Eye (tissue), 1 donor: ENCODE measurements at regions not wholly inside any gene's neighbourhood (a gene's known extent, or its start where the extent isn't known, plus 50 kb on each side); places are given as distances from the start of the nearest gene placed in this dataset.
"Not testable (repeated sequence)": the region's sequence is repeated elsewhere in the genome, so short reads cannot be mapped to it uniquely, and the experiment has no call there.

Experiments used
- DNase-seq: peaks from one replicate; pipeline ENCODE4 v3.0.0-alpha.2; 2015

DNA sequence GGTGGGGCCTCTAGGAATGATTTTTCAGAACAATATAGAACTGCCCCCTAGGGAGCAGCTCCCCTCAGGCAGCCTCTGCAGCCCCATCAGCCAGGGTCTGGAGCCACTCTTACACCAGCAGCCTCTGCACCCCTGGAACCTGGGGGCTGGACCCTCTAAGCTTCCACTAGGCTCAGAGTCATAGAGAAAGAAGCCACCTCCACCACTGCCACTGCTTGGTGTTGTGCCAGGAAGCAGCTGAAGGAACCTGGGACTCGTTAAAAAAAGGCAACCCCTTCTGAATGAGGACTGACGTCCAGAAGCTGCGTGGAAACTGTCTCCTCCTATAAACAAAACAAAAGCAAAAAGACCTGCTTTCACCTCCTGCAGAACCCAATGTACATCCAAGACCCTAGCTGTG is 98.1 kb upstream of the HS6ST1 start:
- no peak for DNase-seq

DNA sequence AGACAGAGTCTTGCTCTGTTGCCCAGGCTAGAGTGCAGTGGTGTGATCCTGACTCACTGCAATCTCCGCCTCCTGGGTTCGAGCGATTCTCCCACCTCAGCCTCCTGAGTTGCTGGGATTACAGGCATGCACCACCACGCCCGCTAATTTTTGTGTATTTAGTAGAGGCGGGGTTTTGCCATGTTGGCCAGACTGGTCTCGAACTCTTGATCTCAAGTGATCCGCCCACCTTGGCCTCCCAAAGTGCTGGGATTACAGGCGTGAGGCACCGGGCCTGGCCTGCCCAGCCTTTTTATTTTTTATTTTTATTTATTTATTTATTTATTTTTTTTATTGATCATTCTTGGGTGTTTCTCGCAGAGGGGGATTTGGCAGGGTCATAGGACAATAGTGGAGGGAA is 98.6 kb upstream of the HS6ST1 start:
- not testable (repeated sequence) for DNase-seq

DNA sequence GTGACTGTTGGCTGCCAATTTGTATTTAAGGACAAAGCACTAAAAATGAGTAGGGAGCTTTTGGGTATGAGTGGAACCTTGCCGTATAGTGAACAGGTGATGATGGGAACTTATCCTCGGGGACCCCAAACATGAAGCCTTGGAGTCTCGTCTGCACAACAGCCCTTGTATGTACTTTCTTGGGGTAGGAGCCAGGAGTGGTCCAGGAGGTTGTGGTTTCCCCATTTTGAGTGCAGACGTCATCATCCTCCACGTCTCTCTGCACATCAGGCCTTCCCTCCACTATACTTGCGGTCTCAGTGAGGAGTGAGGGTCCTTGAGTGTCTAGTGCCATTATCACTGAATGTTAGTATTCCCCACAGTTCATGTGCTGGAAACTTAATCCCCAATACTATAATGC is 101.5 kb upstream of the HS6ST1 start:
- DNase-seq = no peak

DNA sequence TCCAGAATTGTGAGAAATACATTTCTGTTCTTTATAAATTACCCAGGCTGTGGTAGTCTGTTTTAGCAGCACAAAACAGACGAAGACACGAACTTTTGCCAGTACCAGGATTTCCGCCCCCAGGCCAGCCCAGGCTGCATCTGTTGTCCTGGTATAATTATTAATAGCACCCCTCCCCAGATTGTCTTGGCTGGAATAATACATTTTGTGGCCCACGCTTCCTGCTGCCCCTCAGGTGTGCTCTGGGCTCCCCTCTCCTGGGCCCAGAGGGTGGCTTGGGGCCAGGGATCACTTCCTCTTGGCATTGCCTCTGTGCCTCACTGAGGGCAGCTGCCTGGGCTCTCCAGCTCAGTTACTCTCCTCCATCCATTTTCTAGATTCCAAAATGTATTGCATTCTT is 102.1 kb upstream of the HS6ST1 start:
- no peak for DNase-seq

DNA sequence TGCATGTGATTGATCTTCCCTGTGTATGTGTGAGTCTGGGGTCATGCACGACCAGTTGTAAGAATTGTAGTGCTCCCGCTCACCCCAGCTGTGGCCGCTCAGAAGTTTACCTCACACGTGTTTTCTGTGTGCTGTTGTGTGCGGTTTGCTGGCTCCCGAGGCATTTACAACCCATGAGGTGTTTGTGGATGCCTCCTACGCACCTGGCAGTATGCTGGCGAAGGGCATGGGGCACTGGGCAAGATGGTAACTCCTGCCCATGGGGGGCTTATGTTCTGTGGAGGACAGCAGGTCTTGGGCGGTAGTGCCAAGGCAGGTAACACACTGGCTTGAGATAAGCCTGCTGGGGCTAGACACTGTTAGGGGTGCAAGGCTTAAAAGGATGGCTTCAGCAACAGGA is 102.6 kb upstream of the HS6ST1 start:
- no peak for DNase-seq

DNA sequence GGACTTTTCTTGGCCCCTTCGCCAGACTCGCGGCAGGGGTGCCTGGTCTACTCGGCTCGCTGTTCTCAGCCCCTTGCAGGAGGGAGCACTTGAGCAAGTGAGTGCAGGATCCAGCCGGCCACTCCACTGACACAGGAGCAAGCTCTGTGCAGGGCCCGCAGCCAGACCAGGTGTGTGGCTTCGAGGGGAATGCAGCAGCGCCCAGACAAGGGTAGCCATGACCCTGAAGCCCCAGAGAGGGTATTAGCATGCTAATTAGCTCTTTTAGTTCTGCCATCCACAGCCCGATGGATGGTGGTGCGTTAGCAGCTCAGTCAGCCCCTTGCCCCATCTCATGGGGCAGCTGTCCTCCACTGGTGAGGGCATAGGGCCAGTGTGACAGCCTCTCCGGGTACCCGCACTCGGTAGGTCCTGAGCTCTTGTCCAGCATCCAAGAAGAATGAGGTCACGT is 103.2 kb upstream of the HS6ST1 start:
- DNase-seq = no peak

DNA sequence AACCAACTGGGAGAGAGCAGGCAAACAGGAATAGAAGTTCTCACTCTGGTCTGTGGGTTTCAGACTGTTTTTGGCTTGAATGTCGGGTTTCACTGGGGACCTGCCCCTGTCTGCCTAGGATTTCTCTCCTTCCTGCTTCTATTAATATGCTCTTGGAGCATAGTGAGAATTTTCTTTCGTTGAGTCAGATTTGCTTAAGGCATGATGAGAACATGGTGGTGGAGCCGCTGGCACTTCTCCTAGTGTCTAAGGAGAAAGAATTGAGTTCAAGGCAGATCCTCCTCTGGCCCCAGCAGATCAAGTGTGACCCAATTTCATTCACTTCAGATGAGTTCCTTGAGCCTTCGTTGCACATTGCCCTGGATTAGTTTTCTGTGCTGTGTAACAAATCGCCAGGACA is 103.9 kb upstream of the HS6ST1 start:
- DNase-seq = no peak

DNA sequence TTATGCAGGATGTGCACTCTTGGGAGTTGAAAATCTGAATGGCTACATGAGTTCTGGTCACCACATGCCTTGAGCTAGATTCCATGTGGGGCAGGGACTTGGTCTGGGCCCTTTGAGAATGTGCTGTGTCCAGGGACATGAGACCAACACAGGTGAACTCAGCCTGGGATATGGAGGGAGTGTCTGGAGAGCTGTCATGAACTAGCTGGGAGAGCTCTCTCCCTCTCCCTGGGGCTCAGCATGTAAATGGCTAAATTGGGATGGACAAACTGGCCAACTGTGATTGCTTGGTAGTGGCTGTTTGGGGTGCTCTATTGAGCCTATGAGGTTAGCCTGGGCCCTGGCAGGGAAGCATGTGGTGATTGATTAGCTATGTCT is 105.1 kb upstream of the HS6ST1 start:
- no peak for DNase-seq

DNA sequence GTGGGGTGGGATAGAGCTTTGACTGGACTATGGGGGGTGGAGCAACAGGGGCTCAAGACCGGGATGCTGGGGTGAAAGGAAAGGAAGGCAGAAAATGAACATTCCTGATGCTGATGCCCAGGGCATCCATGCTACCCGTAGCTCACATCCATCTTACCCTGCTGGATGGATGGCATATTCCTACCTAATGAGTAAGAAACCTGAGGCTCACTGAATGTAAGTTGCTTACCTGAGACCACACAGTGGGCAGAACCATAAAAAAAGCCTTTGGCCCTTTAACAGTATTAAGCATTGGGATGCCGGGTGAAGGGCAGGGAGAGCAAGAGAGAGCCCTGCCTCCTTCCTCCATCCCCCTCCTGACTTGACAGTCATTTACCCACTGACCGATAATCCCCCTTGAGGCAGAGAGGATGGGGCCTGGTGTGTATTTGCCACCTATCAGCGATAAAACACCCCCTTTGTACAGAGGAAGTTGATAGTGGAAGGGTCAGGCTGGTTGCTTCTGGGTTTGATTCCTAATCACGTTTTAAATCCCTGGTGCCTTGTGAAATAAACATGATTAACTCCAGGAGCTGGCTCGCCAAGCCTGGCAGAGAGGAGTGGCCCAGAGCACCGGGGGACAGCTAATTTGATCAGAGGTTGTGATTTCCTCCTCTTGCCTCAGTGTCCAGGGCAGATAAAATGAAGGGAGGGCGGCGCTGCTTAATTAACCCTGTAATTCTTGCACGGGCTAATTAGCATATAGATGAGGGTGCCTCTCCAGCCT is 105.9 kb upstream of the HS6ST1 start:
- no peak for DNase-seq

DNA sequence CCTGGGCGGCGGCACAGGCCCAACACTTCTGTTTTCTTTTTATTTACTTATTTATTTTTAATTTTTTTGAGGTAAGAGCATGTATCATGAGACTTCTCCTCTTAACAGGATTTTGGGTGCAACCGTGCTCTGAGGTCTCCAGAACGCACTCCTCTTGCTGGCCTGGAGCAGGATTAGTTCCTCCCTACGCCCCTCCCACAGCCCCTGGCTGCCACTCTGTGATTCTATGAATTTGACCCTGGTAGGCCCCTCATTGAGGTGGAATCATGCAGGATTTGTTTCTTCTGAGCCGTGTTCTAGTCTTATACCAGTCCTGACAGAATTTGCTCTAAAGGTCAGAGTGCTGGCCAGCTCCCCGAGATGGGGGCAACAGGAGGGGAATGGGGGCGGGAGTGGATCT is 106.5 kb upstream of the HS6ST1 start:
- DNase-seq = no peak

DNA sequence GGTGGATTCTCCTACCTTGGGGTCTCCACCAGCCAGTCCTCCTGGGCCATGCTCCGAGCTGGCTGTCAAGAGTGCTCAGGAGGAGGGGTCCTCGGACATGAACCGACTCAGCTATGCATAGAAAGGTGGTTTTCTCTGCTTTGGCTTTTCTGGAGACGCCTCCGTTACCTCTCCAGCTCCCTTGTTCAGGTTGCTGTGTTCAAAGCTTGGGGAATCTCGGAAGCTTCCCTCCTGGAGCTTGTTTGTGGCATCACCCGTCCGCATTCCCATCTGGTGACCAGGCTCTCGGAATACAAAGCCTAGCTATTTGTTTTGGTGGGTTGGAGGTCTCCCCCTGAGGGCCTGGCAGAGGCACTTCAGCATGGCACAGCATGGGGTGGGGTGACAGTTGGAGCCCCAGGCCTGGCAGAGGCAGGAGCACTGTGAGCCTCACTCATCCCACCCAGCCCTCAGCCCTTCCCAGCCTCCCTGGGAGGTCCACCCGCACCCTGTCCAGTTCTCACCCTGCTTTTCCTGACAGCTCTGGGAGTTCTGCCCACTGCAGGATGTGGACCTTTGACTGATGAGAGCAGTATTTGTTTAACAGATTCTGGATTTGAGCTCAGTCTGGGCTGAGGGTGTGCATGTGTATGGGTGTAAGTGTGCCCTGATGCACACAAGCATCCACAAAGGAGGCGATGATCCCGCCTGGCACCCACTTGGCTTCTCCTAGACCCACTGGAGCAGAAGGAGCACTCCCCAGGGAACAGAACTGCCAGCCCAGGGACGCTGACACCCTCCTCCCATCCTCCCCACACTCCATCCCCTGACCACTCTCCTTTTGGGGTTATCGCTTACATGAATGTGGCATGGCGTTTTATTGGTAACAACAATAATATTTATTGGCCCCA is 107.3 kb upstream of the HS6ST1 start:
- no peak for DNase-seq

DNA sequence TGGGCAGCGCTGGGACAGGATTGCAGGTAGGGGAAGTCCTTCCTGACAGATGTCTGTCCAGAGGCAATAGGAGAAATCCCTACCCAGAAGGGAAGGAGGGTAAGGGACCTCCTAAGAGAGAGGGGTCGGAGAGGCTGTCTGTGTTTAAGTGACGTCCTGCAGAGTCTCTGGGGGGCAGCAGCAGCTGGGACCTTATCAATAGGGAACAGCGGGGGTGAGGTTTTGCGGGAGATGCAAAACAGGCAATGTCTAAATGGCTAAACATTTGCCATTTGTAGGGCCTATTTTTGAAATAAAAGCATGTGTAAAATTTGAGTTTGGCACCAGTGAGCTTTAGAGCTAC is 108.7 kb upstream of the HS6ST1 start:
- DNase-seq = no peak

DNA sequence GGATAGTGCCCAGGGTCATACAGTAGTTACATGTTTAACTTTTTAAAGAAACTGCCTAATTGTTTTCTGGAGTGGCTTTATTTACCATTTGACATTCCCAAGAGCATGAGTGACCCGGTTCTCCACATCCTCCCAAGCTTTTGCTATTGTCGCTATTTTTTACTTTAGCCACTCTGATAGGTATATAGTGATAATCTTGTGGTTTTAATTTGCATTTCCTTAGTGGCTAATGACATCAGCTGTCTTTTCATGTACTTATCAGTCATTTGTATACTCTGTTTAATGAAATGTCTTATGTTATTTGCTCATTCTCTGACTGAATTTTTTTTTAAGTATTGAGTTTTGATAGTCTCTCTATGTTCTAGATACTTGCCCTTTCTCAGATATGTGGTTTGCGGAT is 109.7 kb upstream of the HS6ST1 start:
- no peak for DNase-seq

DNA sequence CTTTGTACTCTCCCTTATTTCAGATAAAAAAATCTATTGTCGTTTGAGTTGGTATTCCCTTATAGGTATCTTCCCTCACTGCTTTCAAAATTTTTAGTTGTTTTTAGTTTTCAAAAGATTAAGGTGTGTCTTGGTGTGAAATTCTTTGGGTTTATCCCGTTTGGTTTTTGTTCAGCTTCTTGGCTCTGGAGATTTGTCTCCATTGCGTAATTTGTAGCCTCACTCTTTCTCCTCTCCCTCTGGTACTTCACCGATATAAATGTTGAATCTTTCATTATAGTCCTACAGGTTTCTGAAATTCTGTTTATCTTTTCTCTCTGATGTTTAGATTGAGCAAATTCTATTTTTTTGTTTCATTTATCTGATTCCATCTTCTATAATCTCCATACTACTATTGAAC is 113.8 kb upstream of the HS6ST1 start:
- no peak for DNase-seq

DNA sequence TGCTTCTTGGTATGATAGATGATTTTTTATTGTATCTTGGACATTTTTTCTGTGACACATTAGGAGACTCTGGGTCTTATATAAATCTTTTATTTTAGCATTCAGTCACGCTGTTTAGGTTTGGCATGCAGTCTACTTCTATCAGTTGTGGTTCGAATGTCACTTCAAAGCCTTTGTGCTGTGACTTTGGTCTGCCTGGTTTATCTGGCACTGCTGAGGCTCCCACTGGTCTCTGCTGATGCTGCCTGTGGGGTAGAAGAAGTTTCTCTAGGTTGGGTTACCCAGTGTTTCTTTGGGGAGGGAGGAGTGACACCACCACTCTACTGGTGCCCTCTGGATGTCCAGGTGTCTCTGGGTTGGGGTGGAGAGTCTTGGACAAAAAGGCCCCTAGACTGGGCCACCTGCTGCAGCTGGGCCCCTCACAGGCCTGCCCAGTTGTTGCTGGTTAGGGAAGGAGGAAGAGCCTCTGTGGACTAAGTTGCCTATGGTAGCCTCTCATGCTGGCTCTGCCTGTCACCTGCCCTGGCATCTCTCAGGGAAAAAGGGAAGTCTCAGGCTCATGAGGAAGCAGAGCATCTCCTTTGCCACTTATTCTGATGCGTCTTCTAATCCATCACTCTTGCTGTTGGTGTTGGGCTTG is 115.4 kb upstream of the HS6ST1 start:
- no peak for DNase-seq

DNA sequence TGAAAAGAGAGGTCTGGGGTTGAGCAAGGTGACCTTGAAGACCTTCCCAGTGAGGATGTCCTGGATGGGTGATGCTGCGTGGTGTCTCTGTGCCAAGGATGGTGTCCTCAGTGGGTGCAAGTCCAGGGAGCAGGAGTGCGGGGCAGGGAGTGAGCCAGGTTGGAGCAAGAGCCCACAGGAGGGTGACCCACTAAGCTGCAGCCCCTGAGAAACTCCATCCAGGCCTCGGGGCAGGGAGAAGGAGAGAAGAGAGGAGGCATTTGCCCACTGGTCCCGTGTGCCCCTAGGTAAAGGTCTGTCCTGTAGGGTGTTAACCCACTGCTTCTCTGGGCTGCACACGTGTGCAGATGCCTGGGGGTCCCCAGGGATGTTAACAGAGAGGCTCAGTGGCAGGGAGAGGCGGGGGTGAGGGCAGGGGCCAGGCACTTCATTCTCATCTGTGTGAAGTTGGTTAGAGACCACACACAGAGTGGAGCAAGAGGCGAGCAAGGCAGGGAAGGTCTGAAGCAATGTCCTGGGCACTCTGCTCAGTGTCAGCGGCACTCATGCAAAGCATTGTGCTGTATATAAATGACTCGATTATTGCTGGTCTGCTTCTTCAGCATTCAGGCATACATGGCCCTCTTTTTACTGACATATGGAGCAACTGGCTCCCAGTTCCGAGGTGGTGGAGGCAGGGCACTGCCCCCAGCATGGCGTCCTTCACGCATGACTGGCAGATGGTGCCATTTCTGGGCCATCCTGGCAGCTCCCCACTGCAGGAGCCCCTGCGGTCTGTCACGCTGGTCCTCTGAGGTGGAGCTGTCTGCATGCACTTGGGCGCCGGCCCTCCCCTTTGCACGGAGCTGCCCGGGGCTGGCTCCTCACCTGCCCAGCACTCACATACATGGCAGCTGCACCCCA is 117.2 kb upstream of the HS6ST1 start:
- peak; percentile 73 for DNase-seq

DNA sequence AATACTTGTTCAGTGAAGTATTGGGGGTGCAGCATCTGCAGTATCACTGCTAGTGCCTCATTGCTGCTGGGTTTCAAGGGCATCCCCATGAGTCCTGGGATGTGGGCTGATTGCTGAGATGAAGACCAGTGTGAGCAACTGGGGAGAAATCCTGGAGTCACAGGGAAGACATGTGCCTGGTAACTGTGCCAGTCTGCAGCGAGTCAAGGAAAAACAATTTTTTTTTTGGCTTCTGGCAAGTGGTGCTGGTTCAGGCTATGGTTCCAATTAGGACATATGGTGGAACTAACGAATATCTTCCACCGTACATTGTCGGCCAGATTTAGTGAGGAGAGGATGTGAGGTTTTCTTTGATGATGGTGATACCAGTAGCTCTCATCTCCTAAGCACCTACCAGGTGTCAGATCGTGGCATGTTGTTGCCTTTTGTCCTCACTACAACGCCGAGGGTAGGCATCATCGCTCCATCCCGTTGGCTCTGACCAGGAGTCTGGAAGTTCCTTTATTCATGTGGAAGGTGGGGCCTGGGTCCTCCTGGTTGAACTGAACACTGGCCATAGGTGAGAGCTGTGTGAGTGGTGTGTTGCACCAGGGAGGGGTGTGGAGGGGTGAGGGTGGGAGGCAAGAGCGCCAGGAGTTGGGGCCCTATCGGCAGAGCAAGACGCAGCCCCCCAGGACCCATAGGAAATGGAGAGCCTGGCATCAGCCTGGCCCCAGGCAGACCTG is 118.0 kb upstream of the HS6ST1 start:
- DNase-seq = no peak

DNA sequence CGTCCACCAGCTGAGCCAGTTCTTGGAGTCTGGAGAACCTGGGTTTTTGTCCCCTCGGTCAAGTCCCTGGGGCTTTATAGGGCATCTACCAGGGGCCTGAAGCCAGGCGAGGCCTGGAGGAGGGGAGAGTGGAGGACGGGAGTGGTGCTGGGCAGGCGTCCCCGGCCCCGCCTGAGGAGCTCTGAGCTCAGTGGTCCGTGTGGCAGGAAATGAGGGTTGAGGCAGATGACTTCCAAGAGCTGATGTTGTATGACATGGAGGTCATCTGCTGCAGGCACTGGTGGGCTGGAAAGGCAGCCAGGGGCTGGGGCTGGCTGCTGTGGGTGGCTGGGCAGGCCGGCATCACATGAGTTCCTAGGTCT is 118.5 kb upstream of the HS6ST1 start:
- DNase-seq = no peak

DNA sequence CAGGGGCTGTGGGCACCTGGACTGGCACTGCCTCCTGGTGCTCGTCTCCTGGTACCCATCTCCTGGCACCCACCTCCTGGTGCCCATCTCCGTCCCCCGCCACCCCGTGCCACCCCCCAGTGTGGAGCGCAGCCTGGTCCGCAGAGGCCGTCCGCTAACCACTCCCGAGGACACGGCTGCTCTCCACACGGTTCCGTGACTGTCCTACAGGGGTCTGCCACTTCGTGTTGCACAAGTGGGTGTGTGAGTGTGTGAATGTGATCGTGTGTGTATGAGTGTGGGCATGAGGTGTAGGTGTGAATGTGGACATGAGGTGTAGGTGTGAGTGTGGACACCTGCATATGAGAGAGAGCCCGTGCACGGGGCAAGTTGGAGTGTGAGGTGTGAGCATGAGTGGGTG is 119.4 kb upstream of the HS6ST1 start:
- DNase-seq = no peak

DNA sequence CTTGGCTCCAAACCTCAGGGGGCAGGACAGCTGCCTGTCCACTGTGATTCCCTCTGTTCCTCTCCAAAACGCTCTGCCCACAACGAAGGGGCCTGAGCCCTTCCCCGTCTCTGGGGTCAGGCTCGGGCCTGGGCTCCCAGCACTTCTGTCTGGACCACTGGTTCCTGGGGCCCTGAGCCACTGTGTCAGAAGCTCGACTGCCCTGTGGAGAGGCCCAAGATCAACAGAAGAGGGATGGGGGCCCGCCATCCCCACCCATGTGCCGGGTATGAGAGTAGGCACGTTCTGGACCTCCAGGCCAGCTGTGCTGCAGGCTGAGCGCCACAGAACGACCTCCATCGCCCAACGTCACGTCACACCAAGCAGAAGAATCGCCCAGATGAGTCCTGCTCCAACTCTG is 119.9 kb upstream of the HS6ST1 start:
- DNase-seq = no peak

DNA sequence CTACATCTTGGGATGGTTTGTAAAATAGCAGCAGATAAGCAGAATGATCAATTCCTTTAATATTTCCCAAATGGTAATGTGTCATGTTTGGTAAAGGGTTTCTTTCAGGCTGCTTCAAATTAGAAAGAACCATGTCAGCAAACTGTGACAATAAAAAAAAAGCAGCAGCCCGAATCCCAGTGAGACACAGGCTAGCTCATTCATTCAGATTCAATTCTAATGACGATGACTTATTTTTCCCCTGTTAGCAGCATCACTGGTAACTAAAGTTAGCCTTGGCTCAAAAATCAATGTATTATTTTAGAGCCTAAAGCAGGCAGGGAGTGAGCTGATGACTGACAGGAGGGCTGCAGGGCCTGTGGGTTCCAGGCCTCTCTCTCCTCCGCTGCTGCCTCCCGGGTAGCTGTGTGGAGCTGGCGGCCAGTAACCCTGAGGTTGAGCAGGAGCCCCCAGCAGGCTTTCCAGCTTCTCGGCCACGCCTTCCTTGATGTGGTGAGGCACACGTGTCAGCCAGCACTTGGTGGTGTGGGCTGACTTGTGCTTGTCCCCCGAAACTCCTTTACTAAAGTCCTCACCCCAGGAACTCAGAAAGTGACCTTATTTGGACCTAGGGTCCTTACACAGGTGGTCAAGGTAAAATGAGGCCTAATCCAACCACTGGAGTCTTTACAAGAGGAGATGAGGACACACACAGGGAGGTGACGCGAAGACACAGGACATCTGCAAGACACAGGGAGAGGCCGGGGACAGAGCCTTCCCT is 120.5 kb upstream of the HS6ST1 start:
- DNase-seq = no peak
